Endothelial cell of umbilical vein (primary cell): ENCODE measurements at regions not wholly inside any gene's neighbourhood (a gene's known extent, or its start where the extent isn't known, plus 50 kb on each side); places are given as distances from the start of the nearest gene placed in this dataset.
A peak's percentile ranks its signal among the peaks of the same experiment; 100 is the strongest.

Source experiments
- EZH2 ChIP-seq: IDR thresholded peaks from 2 replicates; pipeline ENCODE4 v1.6.1; 2012; ENCODE audit warnings: borderline replicate concordance, low read depth, mild to moderate bottlenecking, moderate library complexity, low read length, inconsistent platforms; ENCODE audit not compliant: severe bottlenecking
- POLR2A ChIP-seq: IDR thresholded peaks from 2 replicates; pipeline ENCODE4 v1.6.1; 2012; ENCODE audit warnings: low read depth, mild to moderate bottlenecking, control low read depth, low read length
- POLR2AphosphoS5 ChIP-seq: IDR thresholded peaks from 2 replicates; pipeline ENCODE4 v1.6.1; 2012; ENCODE audit warnings: low read depth, mild to moderate bottlenecking, control low read depth, low read length, moderate library complexity; ENCODE audit not compliant: insufficient read depth
- TF ChIP-seq, protein P1 (sequence below), 2 donors: IDR thresholded peaks; 1 replicate in 1 of 2; 2 replicates in 1 of 2; pipeline ENCODE4 v1.5.1; 2011; ENCODE audit warnings: low read length in 2 of 2, mild to moderate bottlenecking in 2 of 2, moderate library complexity in 2 of 2, control low read depth in 1 of 2, inconsistent platforms in 1 of 2, low read depth in 1 of 2; ENCODE audit not compliant: insufficient read depth in 1 of 2; ENCODE audit errors: extremely low read depth in 1 of 2

DNA sequence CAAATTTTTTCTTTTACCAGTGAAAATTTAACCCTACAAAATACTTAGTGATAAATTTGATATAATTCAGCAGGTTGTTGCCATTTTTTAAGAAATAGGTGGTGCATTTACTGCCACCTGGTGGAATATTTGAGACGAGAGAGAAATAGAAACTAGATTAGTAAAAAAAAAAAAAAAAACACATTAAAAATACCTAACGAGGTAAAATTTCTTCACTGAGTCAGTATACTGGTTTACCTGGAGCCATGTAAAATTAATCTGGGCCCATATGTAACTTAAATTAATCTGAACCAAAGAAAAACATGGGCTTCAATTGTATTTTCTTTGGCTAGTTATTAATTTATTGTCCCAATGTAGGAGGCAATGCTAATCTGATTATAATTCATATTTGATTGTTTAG is 520.8 kb downstream of the EPM2A start:
- TF ChIP-seq, protein P1, sequence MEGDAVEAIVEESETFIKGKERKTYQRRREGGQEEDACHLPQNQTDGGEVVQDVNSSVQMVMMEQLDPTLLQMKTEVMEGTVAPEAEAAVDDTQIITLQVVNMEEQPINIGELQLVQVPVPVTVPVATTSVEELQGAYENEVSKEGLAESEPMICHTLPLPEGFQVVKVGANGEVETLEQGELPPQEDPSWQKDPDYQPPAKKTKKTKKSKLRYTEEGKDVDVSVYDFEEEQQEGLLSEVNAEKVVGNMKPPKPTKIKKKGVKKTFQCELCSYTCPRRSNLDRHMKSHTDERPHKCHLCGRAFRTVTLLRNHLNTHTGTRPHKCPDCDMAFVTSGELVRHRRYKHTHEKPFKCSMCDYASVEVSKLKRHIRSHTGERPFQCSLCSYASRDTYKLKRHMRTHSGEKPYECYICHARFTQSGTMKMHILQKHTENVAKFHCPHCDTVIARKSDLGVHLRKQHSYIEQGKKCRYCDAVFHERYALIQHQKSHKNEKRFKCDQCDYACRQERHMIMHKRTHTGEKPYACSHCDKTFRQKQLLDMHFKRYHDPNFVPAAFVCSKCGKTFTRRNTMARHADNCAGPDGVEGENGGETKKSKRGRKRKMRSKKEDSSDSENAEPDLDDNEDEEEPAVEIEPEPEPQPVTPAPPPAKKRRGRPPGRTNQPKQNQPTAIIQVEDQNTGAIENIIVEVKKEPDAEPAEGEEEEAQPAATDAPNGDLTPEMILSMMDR (IDR thresholded peaks at IDR 0.05; ENCODE audit: extremely low read depth in 1 of 2, insufficient read depth in 1 of 2, low read depth in 1 of 2, low read length in 2 of 2): peak; percentile 18 to 27
- TF ChIP-seq POLR2A (no peak), POLR2AphosphoS5 (no peak), EZH2 (no peak)
